Activated CD8-positive, alpha-beta T cell treated with anti-CD3 and anti-CD28 coated beads, Interleukin-2, amount 10 ng/mL, durations not matched to agents 7 days and 5 days (primary cell): ENCODE measurements at regions not wholly inside any gene's neighbourhood (a gene's known extent, or its start where the extent isn't known, plus 50 kb on each side); places are given as distances from the start of the nearest gene placed in this dataset.
"Not testable (repeated sequence)": the region's sequence is repeated elsewhere in the genome, so short reads cannot be mapped to it uniquely, and the experiment has no call there.

Experiments
- ATAC-seq: fragments of 150-1000 bp; cut with Tn5 transposase; one replicate; pipeline ENCODE4 v1.10.0; 2021; ENCODE audit warnings: moderate library complexity
- CTCF ChIA-PET: fragments of 350-600 bp; sonication (Branson Sonifier 250); formaldehyde crosslinking; loops from one replicate; lab custom pipeline; 2021; ENCODE audit warnings: antibody characterized with exemption; lab: Charles Lee
- POLR2A ChIA-PET: fragments of 350-600 bp; sonication (Branson Sonifier 250); formaldehyde crosslinking; loops from one replicate; lab custom pipeline; 2021; ENCODE audit warnings: antibody characterized with exemption; lab: Charles Lee
- DNase-seq: peaks from one replicate; pipeline ENCODE4 v3.0.0-alpha.2; 2020
- H3K27ac Mint-ChIP-seq: one replicate; pipeline ENCODE4 v1.8.0; 2021; ENCODE audit warnings: mild to moderate bottlenecking, mixed read lengths
- H3K27me3 Mint-ChIP-seq: one replicate; pipeline ENCODE4 v1.8.0; 2021; ENCODE audit warnings: low read depth, mixed read lengths
- H3K36me3 Mint-ChIP-seq: one replicate; pipeline ENCODE4 v1.8.0; 2021; ENCODE audit warnings: low read depth, mixed read lengths
- H3K4me1 Mint-ChIP-seq: one replicate; pipeline ENCODE4 v1.8.0; 2021; ENCODE audit warnings: low read depth, mixed read lengths
- H3K4me3 Mint-ChIP-seq: one replicate; pipeline ENCODE4 v1.8.0; 2021; ENCODE audit warnings: mild to moderate bottlenecking, mixed read lengths
- H3K9me3 Mint-ChIP-seq: one replicate; pipeline ENCODE4 v1.8.0; 2022; ENCODE audit warnings: mixed read lengths; ENCODE audit not compliant: insufficient read depth

GRCh38 chr1:91207691-91208090 is 185.9 kb upstream of the ZNF644 start:
- POLR2A ChIA-PET, H3K27me3 Mint-ChIP-seq, H3K36me3 Mint-ChIP-seq, H3K9me3 Mint-ChIP-seq, CTCF ChIA-PET, DNase-seq, H3K4me3 Mint-ChIP-seq, H3K27ac Mint-ChIP-seq, ATAC-seq, H3K4me1 Mint-ChIP-seq: not testable (repeated sequence)

- H3K27me3 Mint-ChIP-seq, H3K4me1 Mint-ChIP-seq, H3K9me3 Mint-ChIP-seq, DNase-seq, H3K27ac Mint-ChIP-seq, H3K36me3 Mint-ChIP-seq, ATAC-seq, POLR2A ChIA-PET, H3K4me3 Mint-ChIP-seq, CTCF ChIA-PET: not testable (repeated sequence)
These were observed 182.3 kb upstream of the ZNF644 start for GRCh38 chr1:91204150-91204549.

GRCh38 chr1:91201694-91202093 is 179.9 kb upstream of the ZNF644 start:
- no peak overlapping the region for H3K27ac Mint-ChIP-seq
- H3K4me3 Mint-ChIP-seq, result no peak overlapping the region
- no peaks in the 10 kb centered on the region for H3K4me1 Mint-ChIP-seq
- H3K9me3 Mint-ChIP-seq, result no peaks in the 10 kb centered on the region
- DNase-seq (no peak), ATAC-seq (no peak)
- ChIA-PET CTCF (interaction anchor here (1.1 kb wide), 1 partner anchor 36 kb away, joined by 3 read pairs; no protein-coding TSS in a partner anchor), POLR2A (no interaction called here)
- H3K27me3 Mint-ChIP-seq, result peaks cover under 1% of the 10 kb centered on the region
- H3K36me3 Mint-ChIP-seq, result no peaks in the 10 kb centered on the region

- H3K27ac Mint-ChIP-seq, result no peak overlapping the region
- H3K36me3 Mint-ChIP-seq, result no peaks in the 10 kb centered on the region
- ChIA-PET CTCF (interaction anchor here (0.6 to 1.0 kb wide), 2 partner anchors 35 to 74 kb away, joined by 3 to 4 read pairs; no protein-coding TSS in a partner anchor), POLR2A (no interaction called here)
- no peaks in the 10 kb centered on the region for H3K9me3 Mint-ChIP-seq
- peaks cover 3% of the 10 kb centered on the region for H3K27me3 Mint-ChIP-seq
- ATAC-seq, result no peak
- H3K4me3 Mint-ChIP-seq, result no peak overlapping the region
- no peak for DNase-seq
- H3K4me1 Mint-ChIP-seq, result no peaks in the 10 kb centered on the region
These were observed 179.3 kb upstream of the ZNF644 start for GRCh38 chr1:91201176-91201575.

DNA sequence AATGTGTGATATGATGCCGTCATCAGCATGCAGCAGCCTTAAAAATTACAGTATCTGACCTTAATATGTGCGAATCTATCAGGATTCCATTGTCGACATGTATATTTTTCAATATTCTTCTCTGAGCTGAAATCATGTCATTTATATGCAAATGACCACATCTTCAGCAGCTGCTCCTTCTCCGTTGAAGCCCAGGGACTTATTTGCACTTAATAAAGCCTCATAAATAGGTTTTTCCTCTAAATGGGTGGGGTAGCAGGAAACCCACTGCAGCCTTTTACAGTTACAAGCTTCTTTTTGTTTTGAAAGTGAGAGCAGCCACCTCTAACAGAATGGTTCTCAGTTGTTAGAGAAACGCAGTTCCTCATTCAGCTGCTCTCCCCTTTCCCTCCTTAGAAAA is 178.8 kb upstream of the ZNF644 start:
- ATAC-seq (no peak), DNase-seq (no peak)
- Mint-ChIP-seq H3K9me3 (no peaks in the 10 kb centered on the region), H3K27me3 (peaks cover 3% of the 10 kb centered on the region), H3K4me1 (no peaks in the 10 kb centered on the region), H3K36me3 (no peaks in the 10 kb centered on the region), H3K27ac (no peak overlapping the region), H3K4me3 (no peak overlapping the region)
- ChIA-PET POLR2A (no interaction called here), CTCF (interaction anchor here (0.6 to 1.3 kb wide), 3 partner anchors 34 to 74 kb away, joined by 3 to 4 read pairs (median 4); no protein-coding TSS in a partner anchor)

DNA sequence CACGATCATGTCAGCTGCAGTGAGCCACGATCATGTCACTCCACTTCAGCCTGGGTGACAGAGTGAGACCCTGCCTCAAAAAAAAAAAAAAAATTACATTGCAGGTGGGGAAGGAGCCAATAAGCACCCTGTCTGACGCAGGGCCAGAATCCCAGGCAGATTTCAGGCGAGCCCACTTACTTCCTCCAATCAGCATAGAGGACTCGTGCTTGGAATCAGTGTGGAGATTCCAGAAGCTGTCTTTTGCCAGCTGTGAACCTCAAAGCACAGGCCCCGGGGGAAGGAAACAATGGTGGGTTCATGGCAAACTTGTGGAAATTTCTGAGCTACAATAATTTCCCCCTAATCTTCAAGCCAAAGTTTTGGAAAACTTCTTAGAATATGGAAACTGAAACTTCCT is 178.2 kb upstream of the ZNF644 start:
- POLR2A ChIA-PET, result no interaction called here
- DNase-seq, result no peak
- H3K36me3 Mint-ChIP-seq, result no peaks in the 10 kb centered on the region
- H3K4me1 Mint-ChIP-seq, result no peaks in the 10 kb centered on the region
- H3K9me3 Mint-ChIP-seq, result no peaks in the 10 kb centered on the region
- CTCF ChIA-PET, result interaction anchor here (1.3 kb wide), 1 partner anchor 36 kb away, joined by 4 read pairs; no protein-coding TSS in a partner anchor
- no peak for ATAC-seq
- H3K27me3 Mint-ChIP-seq, result peaks cover 3% of the 10 kb centered on the region
- H3K4me3 Mint-ChIP-seq, result no peak overlapping the region
- H3K27ac Mint-ChIP-seq, result no peak overlapping the region

GRCh38 chr1:91190996-91191395 is 169.2 kb upstream of the ZNF644 start:
- CTCF ChIA-PET, result no interaction called here
- ATAC-seq, result no peak
- H3K36me3 Mint-ChIP-seq, result no peaks in the 10 kb centered on the region
- DNase-seq, result no peak
- no peak overlapping the region for H3K27ac Mint-ChIP-seq
- peaks cover 9% of the 10 kb centered on the region for H3K27me3 Mint-ChIP-seq
- POLR2A ChIA-PET, result no interaction called here
- no peaks in the 10 kb centered on the region for H3K4me1 Mint-ChIP-seq
- H3K4me3 Mint-ChIP-seq, result no peak overlapping the region
- no peaks in the 10 kb centered on the region for H3K9me3 Mint-ChIP-seq

- ATAC-seq, result no peak
- Mint-ChIP-seq H3K4me1 (no peaks in the 10 kb centered on the region), H3K4me3 (no peak overlapping the region), H3K27ac (no peak overlapping the region), H3K9me3 (no peaks in the 10 kb centered on the region), H3K36me3 (no peaks in the 10 kb centered on the region), H3K27me3 (peaks cover 11% of the 10 kb centered on the region)
- no peak for DNase-seq
- CTCF ChIA-PET, result interaction anchor here (1.2 kb wide), 1 partner anchor 22 kb away, joined by 3 read pairs; no protein-coding TSS in a partner anchor
- POLR2A ChIA-PET, result no interaction called here
These were observed 167.3 kb upstream of the ZNF644 start for GRCh38 chr1:91189096-91189495.

DNA sequence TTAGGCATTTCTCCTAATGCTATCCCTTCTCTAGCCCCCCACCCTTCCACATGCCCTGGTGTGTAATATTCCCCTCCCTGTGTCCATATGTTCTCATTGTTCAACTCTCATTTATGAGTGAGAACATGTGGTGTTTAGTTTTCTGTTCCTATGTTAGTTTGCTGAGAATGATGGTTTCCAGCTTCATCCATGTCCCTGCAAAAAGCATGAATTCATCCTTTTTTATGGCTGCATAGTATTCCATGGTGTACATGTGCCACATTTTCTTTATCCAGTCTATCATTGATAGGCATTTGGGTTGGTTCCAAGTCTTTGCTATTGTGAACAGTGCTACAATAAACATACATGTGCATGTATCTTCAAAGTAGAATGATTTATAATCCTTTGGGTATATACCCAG is 161.0 kb upstream of the ZNF644 start:
- H3K27ac Mint-ChIP-seq, DNase-seq, H3K27me3 Mint-ChIP-seq, H3K4me1 Mint-ChIP-seq, CTCF ChIA-PET, H3K4me3 Mint-ChIP-seq, H3K36me3 Mint-ChIP-seq, POLR2A ChIA-PET, ATAC-seq, H3K9me3 Mint-ChIP-seq: not testable (repeated sequence)

DNA sequence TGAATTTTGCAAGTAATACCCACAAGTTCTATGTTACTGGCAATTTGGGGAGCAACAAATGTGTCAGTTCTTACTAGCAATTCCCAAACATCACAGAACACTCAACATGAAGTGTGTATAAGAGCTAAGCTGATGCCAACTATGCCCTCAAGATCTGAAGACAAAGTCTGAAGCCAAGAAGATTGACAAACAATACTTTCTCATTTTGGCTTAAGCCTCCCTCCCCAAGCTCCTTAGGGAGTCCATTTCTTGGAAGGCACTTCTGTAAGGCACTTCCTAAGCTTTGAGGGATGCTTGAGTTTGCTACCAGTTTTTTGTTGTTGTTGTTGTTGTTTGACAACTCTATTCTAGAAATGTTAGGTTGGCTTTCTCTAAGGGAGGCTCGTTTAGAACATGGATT is 154.4 kb upstream of the ZNF644 start:
- no peak overlapping the region for H3K4me3 Mint-ChIP-seq
- ATAC-seq, result no peak
- H3K36me3 Mint-ChIP-seq, result no peaks in the 10 kb centered on the region
- DNase-seq, result no peak
- H3K27ac Mint-ChIP-seq, result no peak overlapping the region
- H3K27me3 Mint-ChIP-seq, result peaks cover 11% of the 10 kb centered on the region
- H3K4me1 Mint-ChIP-seq, result peaks cover 2% of the 10 kb centered on the region
- ChIA-PET POLR2A (no interaction called here), CTCF (interaction anchor here (3.5 kb wide), 1 partner anchor 10 kb away, joined by 28 read pairs; no protein-coding TSS in a partner anchor)
- H3K9me3 Mint-ChIP-seq, result no peaks in the 10 kb centered on the region

DNA sequence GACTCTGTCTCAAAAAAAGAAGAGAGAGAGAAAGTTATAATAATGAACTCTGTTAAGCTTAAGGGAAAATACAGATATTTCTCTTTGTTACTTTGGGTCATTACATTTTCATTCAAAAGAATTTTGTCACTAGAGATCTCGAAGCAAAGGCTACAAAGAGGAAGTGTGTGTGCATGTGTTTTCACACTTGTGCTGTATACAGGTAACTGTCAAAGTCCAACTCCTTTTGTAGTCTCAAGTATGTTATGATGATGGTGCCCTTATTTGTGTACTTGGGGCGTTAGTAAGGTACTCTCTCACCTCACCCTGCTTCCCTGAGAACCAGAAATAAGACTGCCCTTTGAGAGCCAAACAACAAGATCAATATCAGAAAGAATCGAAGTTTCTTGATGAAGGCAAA is 152.9 kb upstream of the ZNF644 start:
- Mint-ChIP-seq H3K9me3 (no peaks in the 10 kb centered on the region), H3K36me3 (no peaks in the 10 kb centered on the region), H3K27me3 (peaks cover 11% of the 10 kb centered on the region), H3K4me3 (no peak overlapping the region), H3K4me1 (peaks cover 2% of the 10 kb centered on the region), H3K27ac (no peak overlapping the region)
- POLR2A ChIA-PET, result no interaction called here
- CTCF ChIA-PET, result interaction anchor here (3.5 kb wide), 1 partner anchor 9 kb away, joined by 28 read pairs; no protein-coding TSS in a partner anchor
- DNase-seq (no peak), ATAC-seq (no peak)

- ChIA-PET CTCF (interaction anchor here (3.5 kb wide), 1 partner anchor 8 kb away, joined by 28 read pairs; no protein-coding TSS in a partner anchor), POLR2A (no interaction called here)
- no peak overlapping the region for H3K27ac Mint-ChIP-seq
- H3K36me3 Mint-ChIP-seq, result no peaks in the 10 kb centered on the region
- no peak for DNase-seq
- H3K9me3 Mint-ChIP-seq, result no peaks in the 10 kb centered on the region
- no peak for ATAC-seq
- peaks cover 2% of the 10 kb centered on the region for H3K4me1 Mint-ChIP-seq
- H3K27me3 Mint-ChIP-seq, result peaks cover 11% of the 10 kb centered on the region
- H3K4me3 Mint-ChIP-seq, result no peak overlapping the region
These were observed 151.6 kb upstream of the ZNF644 start for GRCh38 chr1:91173346-91173890.
